ENCODE measurements at regions not wholly inside any gene's neighbourhood (a gene's known extent, or its start where the extent isn't known, plus 50 kb on each side); places are given as distances from the start of the nearest gene placed in this dataset.

DNA sequence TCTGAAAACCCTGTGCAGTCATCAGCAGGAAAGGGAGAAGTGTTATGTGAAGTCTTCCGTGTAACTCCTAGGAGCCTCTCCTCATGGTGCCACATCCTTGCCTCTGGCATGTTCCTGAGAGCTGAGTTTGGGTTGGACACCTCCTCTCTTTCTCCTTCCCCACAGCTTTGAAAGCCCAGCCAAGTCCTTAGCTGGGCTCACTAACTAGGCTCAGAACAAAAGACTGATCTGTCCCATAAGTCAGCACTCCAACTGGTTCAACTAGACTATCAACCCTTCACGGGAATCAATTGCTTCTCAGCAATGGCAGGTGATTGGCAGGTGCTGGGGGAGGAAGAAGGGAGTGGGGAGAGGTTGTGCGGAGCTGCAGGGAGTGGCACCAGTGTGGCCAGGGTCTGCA, 509.9 kb upstream of the B3GAT1 start:
- TF ChIP-seq, protein P1, sequence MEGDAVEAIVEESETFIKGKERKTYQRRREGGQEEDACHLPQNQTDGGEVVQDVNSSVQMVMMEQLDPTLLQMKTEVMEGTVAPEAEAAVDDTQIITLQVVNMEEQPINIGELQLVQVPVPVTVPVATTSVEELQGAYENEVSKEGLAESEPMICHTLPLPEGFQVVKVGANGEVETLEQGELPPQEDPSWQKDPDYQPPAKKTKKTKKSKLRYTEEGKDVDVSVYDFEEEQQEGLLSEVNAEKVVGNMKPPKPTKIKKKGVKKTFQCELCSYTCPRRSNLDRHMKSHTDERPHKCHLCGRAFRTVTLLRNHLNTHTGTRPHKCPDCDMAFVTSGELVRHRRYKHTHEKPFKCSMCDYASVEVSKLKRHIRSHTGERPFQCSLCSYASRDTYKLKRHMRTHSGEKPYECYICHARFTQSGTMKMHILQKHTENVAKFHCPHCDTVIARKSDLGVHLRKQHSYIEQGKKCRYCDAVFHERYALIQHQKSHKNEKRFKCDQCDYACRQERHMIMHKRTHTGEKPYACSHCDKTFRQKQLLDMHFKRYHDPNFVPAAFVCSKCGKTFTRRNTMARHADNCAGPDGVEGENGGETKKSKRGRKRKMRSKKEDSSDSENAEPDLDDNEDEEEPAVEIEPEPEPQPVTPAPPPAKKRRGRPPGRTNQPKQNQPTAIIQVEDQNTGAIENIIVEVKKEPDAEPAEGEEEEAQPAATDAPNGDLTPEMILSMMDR (IDR thresholded peaks at IDR 0.05) = no peak
- no peak for TF ChIP-seq POLR2A (IDR thresholded peaks at IDR 0.05)

Data from right lobe of liver (tissue), 4 donors.